Kidney (tissue), 13 donors: ENCODE measurements at regions not wholly inside any gene's neighbourhood (a gene's known extent, or its start where the extent isn't known, plus 50 kb on each side); places are given as distances from the start of the nearest gene placed in this dataset.

Experiments
- DNase-seq, 5 donors: peaks; one replicate each; pipeline ENCODE4 v3.0.0-alpha.2; 2013 to 2020
- FAIRE-seq: peaks from 2 replicates; lab custom pipeline; 2012; peaks lifted over from hg19 to GRCh38; lab: Jason Lieb, UNC
- H3K27ac ChIP-seq, 2 donors: one replicate each; pipeline ENCODE4 v1.7.0; 2013; ENCODE audit warnings: low read depth in 2 of 2, low read length in 2 of 2, inconsistent platforms in 1 of 2
- H3K27me3 ChIP-seq: one replicate; pipeline ENCODE4 v1.7.1; 2013; ENCODE audit warnings: low read length, inconsistent platforms; ENCODE audit not compliant: control insufficient read depth, insufficient read depth
- H3K36me3 ChIP-seq, 3 donors: one replicate each; pipeline versions ENCODE4 v1.7.0 to v1.7.1; 2013; ENCODE audit warnings: low read length in 3 of 3, control low read depth in 1 of 3, inconsistent platforms in 1 of 3; ENCODE audit not compliant: insufficient read depth in 3 of 3, control insufficient read depth in 2 of 3
- H3K4me1 ChIP-seq, 3 donors: one replicate each; pipeline versions ENCODE4 v1.7.0 to v1.7.1; 2013; ENCODE audit warnings: low read length in 3 of 3, inconsistent platforms in 1 of 3, low read depth in 1 of 3; ENCODE audit not compliant: control insufficient read depth in 2 of 3, insufficient read depth in 2 of 3
- H3K4me3 ChIP-seq, 3 donors: one replicate each; pipeline versions ENCODE4 v1.7.0 to v1.8.1; 2013; ENCODE audit warnings: low read length in 3 of 3, control low read depth in 1 of 3, inconsistent platforms in 1 of 3
- H3K9ac ChIP-seq, 3 donors: one replicate each; pipeline versions ENCODE4 v1.7.0 to v1.7.1; 2013; ENCODE audit warnings: low read length in 3 of 3, control low read depth in 1 of 3, inconsistent platforms in 1 of 3
- H3K9me3 ChIP-seq, 3 donors: one replicate each; pipeline versions ENCODE4 v1.7.0 to v1.7.1; 2013; ENCODE audit warnings: low read length in 3 of 3, control low read depth in 1 of 3, inconsistent platforms in 1 of 3; ENCODE audit not compliant: control insufficient read depth in 2 of 3, insufficient read depth in 1 of 3
- intact Hi-C: fragments of 100-400 bp; cut with DNase I; formaldehyde crosslinking; loops from one replicate; pipeline ENCODE4 v1.11.1; 2022
- TF ChIP-seq, protein P1 (sequence below): IDR thresholded peaks from 3 replicates; pipeline ENCODE4 v1.5.1; 2012; ENCODE audit warnings: mild to moderate bottlenecking, moderate library complexity, borderline replicate concordance; ENCODE audit not compliant: insufficient read depth; ENCODE audit errors: extremely low read depth
- donor health status: control.
- donor health status: control.
- donor health status: control.
- donor health status: control.
- donor health status: control.
- donor health status: DM: yes; HTN: yes; CAD: no.
- donor health status: Normal renal cell carcinoma (clear cell type).

GRCh38 chr10:44845361-44846175 is 65.6 kb upstream of the TMEM72 start:
- Histone ChIP-seq H3K27ac (no peak overlapping the region), H3K4me1 (no peaks in the 10 kb centered on the region), H3K36me3 (no peaks in the 10 kb centered on the region), H3K9ac (no peak overlapping the region), H3K27me3 (no peaks in the 10 kb centered on the region), H3K9me3 (peaks cover 0 to 3% (median 0%) of the 10 kb centered on the region in 3 donors), H3K4me3 (no peak overlapping the region)
- intact Hi-C loops = no loop called here
- FAIRE-seq (no peak), DNase-seq (peak in 1 of 5 donors; percentile 16)
- TF ChIP-seq, protein P1, sequence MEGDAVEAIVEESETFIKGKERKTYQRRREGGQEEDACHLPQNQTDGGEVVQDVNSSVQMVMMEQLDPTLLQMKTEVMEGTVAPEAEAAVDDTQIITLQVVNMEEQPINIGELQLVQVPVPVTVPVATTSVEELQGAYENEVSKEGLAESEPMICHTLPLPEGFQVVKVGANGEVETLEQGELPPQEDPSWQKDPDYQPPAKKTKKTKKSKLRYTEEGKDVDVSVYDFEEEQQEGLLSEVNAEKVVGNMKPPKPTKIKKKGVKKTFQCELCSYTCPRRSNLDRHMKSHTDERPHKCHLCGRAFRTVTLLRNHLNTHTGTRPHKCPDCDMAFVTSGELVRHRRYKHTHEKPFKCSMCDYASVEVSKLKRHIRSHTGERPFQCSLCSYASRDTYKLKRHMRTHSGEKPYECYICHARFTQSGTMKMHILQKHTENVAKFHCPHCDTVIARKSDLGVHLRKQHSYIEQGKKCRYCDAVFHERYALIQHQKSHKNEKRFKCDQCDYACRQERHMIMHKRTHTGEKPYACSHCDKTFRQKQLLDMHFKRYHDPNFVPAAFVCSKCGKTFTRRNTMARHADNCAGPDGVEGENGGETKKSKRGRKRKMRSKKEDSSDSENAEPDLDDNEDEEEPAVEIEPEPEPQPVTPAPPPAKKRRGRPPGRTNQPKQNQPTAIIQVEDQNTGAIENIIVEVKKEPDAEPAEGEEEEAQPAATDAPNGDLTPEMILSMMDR = no peak

DNA sequence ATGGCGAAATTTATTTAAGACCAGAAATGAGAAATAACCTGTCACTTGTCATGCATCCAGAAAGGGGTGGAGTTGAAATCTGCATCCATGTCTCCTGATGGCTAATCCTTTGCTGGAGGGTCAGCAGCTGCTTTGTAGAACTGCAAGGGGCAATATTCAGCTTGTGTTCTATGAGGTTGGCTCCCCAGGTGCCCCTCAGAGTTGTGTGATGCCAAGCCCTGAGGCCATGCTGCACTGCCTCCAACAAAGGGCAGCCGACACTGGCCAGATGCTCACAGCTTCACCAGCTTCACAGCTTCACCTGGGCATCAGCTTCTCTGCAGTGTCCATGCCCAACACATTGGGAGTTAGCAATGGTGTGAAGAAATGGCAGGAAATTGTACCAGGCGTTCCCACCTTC is 64.0 kb upstream of the TMEM72 start:
- TF ChIP-seq, protein P1 = no peak
- no peaks in the 10 kb centered on the region for H3K27me3 ChIP-seq
- no peak overlapping the region for H3K4me3 ChIP-seq
- intact Hi-C loops = no loop called here
- DNase-seq (no peak), FAIRE-seq (no peak)
- no peak overlapping the region for H3K9ac ChIP-seq
- no peaks in the 10 kb centered on the region for H3K36me3 ChIP-seq
- no peak overlapping the region for H3K27ac ChIP-seq
- H3K4me1 ChIP-seq = no peaks in the 10 kb centered on the region
- H3K9me3 ChIP-seq = peaks cover 0 to 3% (median 0%) of the 10 kb centered on the region in 3 donors

DNA sequence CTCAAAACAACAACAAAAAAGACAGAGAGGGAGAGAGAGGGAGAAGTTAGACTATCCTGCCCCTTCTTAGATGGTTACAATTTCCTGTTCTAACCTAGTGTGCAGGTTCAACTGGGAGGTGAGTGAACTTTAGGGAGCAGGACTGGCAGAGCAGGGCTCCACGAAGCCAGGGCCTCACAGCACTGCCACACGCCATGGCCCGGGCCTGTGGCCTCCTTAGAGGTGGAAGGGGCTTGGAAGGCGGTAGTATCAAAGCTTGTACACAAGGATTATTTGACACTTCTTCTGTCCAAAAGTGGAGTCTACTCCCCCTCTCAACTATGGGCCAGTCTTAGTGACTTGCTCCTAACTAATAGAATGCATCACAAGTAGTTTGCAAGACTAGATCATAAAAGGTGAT is 62.9 kb upstream of the TMEM72 start:
- no peaks in the 10 kb centered on the region for H3K27me3 ChIP-seq
- H3K36me3 ChIP-seq = no peaks in the 10 kb centered on the region
- H3K4me1 ChIP-seq = no peaks in the 10 kb centered on the region
- no peak overlapping the region for H3K4me3 ChIP-seq
- FAIRE-seq (no peak), DNase-seq (no peak)
- TF ChIP-seq, protein P1 = no peak
- H3K9ac ChIP-seq = no peak overlapping the region
- intact Hi-C loops = no loop called here
- H3K9me3 ChIP-seq = peaks cover 0 to 3% (median 0%) of the 10 kb centered on the region in 3 donors
- no peak overlapping the region for H3K27ac ChIP-seq

DNA sequence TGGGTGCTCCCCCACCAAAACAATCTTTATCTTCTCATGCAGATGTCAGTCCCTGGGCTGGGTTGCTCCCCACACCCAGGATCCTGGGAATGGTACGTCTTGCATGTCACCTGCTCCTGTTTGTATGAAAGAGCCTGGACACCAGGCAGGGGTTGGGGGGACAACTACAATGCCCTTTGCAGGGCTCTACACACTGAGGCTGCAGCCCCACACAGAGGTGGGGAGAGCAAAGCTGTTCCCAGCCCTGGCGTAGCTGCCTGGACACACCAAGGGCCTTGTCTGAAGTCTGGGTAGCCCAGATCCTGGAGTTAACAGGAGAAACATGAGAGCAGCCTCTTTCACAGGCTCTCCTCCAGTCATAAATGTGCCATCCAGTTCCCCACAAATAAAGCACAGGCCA is 61.2 kb upstream of the TMEM72 start:
- intact Hi-C loops = no loop called here
- TF ChIP-seq, protein P1 = no peak

More for the DNA sequence above, 61.2 kb upstream of the TMEM72 start:
- Histone ChIP-seq H3K9ac (no peak overlapping the region), H3K36me3 (no peaks in the 10 kb centered on the region), H3K4me1 (no peaks in the 10 kb centered on the region), H3K9me3 (peaks cover 0 to 3% (median 0%) of the 10 kb centered on the region in 3 donors), H3K27ac (no peak overlapping the region), H3K27me3 (no peaks in the 10 kb centered on the region), H3K4me3 (no peak overlapping the region)
- DNase-seq = no peak
- no peak for FAIRE-seq
